ENCODE measurements at regions not wholly inside any gene's neighbourhood (a gene's known extent, or its start where the extent isn't known, plus 50 kb on each side); places are given as distances from the start of the nearest gene placed in this dataset.

GRCh38 chr16:49912721-49913120 lies 56.8 kb upstream of the ZNF423 start:
- TF ChIP-seq CTCF (IDR thresholded peaks at IDR 0.05; ENCODE audit: low read depth, low read length, poor library complexity, severe bottlenecking) (no peak), EZH2phosphoT487 (IDR thresholded peaks at IDR 0.05; ENCODE audit: borderline replicate concordance, low read length) (no peak)
